Spinal cord (tissue), 9 donors: ENCODE measurements at regions not wholly inside any gene's neighbourhood (a gene's known extent, or its start where the extent isn't known, plus 50 kb on each side); places are given as distances from the start of the nearest gene placed in this dataset.

ENCODE experiments used
- DNase-seq, 6 donors: peaks; one replicate each; pipeline versions ENCODE4 v3.0.0 to v3.0.0-alpha.2; 2013 to 2015; ENCODE audit warnings: low spot score in 6 of 6, low read depth in 4 of 6
- H3K27ac ChIP-seq: one replicate; pipeline ENCODE4 v1.5.1; 2013; ENCODE audit warnings: low read depth, low read length, control low read depth
- H3K27me3 ChIP-seq: one replicate; pipeline ENCODE4 v1.6.1; 2013; ENCODE audit warnings: low read length; ENCODE audit not compliant: control insufficient read depth, insufficient read depth
- H3K36me3 ChIP-seq: one replicate; pipeline ENCODE4 v1.6.1; 2013; ENCODE audit warnings: low read length; ENCODE audit not compliant: control insufficient read depth, insufficient read depth
- H3K4me1 ChIP-seq: one replicate; pipeline ENCODE4 v1.6.1; 2013; ENCODE audit warnings: low read length; ENCODE audit not compliant: control insufficient read depth, insufficient read depth
- H3K4me3 ChIP-seq: one replicate; pipeline ENCODE4 v1.5.1; 2013; ENCODE audit warnings: low read depth, low read length, control low read depth
- H3K9me3 ChIP-seq: one replicate; pipeline ENCODE4 v1.6.1; 2013; ENCODE audit warnings: low read length; ENCODE audit not compliant: control insufficient read depth, insufficient read depth
- WGBS: methylation state at CpG from one replicate; pipeline ENCODE4 v1.1.5; 2013; ENCODE audit warnings: missing lambda C conversion rate; ENCODE audit not compliant: insufficient coverage; 5-methylcytosine and 5-hydroxymethylcytosine counted together
- donor health status: healthy.

DNA sequence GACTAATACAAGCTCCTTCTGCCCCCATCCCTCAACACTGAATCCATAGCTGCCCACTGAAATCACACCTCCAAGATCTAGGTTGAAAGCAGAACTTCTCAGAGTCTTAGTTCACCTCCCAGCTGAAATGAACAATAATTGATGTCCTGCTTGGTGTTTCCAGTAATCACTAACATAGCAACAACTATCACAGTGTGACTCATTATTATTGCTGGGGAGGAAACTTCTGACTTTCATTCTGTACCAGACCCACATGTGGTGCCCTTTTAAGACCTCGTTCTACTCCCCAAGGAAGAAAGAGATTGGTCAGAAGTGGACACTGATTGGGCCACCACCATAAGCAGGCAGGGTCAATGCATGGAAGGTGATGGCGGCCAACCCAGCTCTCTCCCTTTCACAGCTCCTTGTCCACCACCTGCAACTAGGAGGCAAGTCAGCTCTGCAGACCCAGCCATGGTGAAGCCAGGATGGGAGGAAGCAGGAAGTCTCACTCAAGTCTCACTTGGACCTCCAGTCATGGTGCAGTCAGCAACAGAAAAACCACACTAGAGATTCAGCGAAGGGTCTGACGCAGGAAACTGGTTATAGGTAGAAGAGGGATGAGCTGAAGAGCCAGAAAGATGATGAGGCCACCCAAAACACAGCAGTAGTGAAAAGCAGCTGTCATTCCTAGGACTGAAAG is 720.2 kb downstream of the PTPRU start:
- no peak overlapping the region for H3K4me3 ChIP-seq
- WGBS = 91% methylated on average over 3 of the region's 4 CpGs
- H3K36me3 ChIP-seq = no peaks in the 10 kb centered on the region
- H3K27ac ChIP-seq = no peak overlapping the region
- H3K4me1 ChIP-seq = peaks cover 20% of the 10 kb centered on the region
- DNase-seq = no peak
- H3K9me3 ChIP-seq = no peaks in the 10 kb centered on the region
- no peaks in the 10 kb centered on the region for H3K27me3 ChIP-seq

DNA sequence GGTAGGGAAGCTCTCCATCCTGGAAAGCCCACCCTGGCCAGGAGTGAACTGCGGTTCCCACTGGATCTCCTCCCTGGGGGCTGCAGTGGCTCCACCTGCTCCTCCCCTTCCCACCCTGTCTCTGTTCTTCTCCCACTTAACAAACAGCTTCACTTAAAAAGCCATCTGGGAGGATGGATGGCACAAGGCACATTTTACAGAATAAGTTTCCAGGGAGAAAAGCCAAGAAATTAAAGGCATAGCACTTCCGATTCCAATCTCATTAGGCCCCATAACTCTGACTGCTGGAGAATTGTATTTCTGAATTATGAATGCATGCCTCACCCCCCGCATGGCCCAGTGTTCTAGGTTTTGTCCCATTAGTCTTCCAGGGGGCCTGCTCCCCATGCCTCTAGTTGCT is 718.3 kb downstream of the PTPRU start:
- H3K27me3 ChIP-seq = no peaks in the 10 kb centered on the region

DNA sequence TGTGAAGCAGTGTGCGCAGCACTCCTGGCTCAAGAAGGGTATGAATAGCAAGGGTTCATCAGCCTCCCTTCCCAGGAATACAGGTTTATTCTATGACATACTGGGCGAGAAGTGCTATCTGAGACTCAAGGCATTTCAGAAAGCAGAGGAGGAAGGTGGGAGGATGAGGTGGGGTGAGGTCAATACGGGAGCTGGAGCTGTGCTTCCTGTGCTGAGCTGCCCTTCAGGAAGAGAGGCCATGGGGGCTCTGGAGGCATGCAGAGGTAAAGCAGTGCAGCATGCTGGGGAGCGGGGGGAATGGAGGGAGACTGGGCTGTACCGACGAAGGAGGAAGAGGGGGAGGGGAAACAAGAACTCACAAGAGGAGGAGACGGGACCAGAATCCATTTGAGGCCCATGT is 717.6 kb downstream of the PTPRU start:
- Histone ChIP-seq H3K9me3 (no peaks in the 10 kb centered on the region), H3K36me3 (no peaks in the 10 kb centered on the region), H3K4me3 (no peak overlapping the region), H3K27ac (no peak overlapping the region), H3K4me1 (peaks cover 4% of the 10 kb centered on the region), H3K27me3 (no peaks in the 10 kb centered on the region)
- DNase-seq = no peak
- whole genome bisulfite sequencing = 58% methylated on average over 6 of the region's 7 CpGs

More for the DNA sequence above, 718.3 kb downstream of the PTPRU start:
- no peaks in the 10 kb centered on the region for H3K36me3 ChIP-seq
- H3K4me3 ChIP-seq = no peak overlapping the region
- peak in 2 of 6 donors; percentile 35 to 67 for DNase-seq
- 56% methylated on average over 2 of the region's 3 CpGs for WGBS
- peaks cover 4% of the 10 kb centered on the region for H3K4me1 ChIP-seq
- H3K9me3 ChIP-seq = no peaks in the 10 kb centered on the region
- no peak overlapping the region for H3K27ac ChIP-seq

DNA sequence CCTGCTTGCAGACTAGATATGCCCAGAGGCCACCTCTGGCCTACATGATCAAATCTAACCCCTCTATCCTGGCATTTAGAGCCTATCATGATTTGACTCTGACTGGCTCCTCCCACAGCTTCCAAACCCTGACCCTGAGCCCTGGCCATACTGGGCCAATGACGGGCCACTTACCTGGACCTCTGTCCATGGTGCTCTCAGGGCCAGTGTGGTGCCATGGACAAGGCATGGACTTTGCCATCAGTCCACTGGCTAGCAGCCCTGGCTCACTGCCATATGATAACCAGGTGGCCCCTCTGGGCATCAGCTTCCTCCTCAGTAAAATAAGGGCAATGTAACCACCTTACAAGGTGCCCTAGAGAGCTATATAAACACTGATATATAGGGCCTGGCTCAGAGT is 713.4 kb downstream of the PTPRU start:
- H3K9me3 ChIP-seq = no peaks in the 10 kb centered on the region
- H3K27me3 ChIP-seq = no peaks in the 10 kb centered on the region
- H3K4me1 ChIP-seq = peaks cover 6% of the 10 kb centered on the region
- H3K4me3 ChIP-seq = no peak overlapping the region
- H3K27ac ChIP-seq = no peak overlapping the region
- no peaks in the 10 kb centered on the region for H3K36me3 ChIP-seq
- 50% methylated on average over 1 of the region's 1 CpG for WGBS
- no peak for DNase-seq

DNA sequence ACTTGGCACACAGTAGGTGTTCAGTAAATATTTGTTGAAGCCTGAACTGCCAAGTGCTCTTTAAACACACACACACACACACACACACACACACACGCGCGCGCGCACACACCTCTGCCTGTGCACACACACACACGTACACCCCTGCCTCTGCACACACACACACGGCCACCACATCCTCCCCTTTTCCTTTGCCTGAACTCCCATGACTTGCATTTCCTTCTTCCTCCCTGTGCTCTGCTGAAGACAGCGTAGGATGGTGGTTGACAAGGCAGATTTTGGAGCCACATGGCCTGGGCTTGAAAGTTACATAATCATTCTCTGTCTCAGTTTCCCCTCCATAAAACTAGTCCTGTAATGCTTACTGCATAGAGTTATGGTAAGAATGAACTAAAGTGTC is 712.3 kb downstream of the PTPRU start:
- Histone ChIP-seq H3K4me3 (no peak overlapping the region), H3K27ac (no peak overlapping the region), H3K9me3 (no peaks in the 10 kb centered on the region), H3K27me3 (no peaks in the 10 kb centered on the region), H3K36me3 (no peaks in the 10 kb centered on the region), H3K4me1 (peaks cover 4% of the 10 kb centered on the region)
- DNase-seq = no peak
- no CpG with 5 or more reads among the region's 8 CpGs for WGBS

DNA sequence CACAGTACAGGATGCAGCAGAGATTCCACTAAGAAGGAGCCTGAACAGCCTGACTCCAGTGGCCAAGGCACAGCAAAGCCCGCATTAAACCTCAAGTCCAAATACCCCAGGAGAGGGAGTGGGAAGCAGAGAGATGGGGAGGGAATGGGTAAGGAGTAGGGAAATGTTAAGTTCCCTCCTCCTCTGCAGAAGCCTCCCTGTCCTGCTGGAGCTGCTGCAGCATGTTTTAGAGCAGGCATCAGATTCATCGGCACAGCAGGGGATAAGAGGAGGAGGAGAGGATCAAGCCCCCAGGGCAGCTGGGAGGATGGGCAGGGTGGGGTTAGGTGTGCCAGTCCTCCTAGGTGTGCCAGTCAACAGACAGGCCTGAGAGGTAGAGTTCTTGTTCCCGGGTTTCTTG is 709.7 kb downstream of the PTPRU start:
- 70% methylated on average over 2 of the region's 3 CpGs for WGBS
- H3K27me3 ChIP-seq = no peaks in the 10 kb centered on the region
- H3K36me3 ChIP-seq = no peaks in the 10 kb centered on the region
- no peaks in the 10 kb centered on the region for H3K9me3 ChIP-seq
- peaks cover 6% of the 10 kb centered on the region for H3K4me1 ChIP-seq
- DNase-seq = no peak
- H3K4me3 ChIP-seq = no peak overlapping the region
- no peak overlapping the region for H3K27ac ChIP-seq

DNA sequence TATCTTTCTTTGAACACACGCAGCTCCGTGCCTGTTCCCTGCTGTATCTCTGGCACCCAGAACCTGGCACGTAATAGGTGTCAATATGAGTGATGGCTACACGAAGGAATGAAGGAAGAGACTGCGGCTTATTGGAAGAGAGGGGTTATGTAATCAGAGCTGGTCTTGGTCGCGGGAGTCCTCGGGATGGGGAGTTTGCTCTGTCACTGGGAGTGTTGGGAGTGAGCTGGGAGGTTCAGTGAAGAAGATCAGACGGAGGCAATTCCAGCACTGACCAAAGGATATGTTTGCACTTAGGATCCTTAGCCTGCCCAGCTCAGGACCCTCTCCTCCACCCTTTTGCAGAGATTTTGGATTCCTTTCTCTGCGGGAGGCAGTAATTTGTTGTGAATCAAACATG is 709.1 kb downstream of the PTPRU start:
- Histone ChIP-seq H3K27ac (no peak overlapping the region), H3K27me3 (no peaks in the 10 kb centered on the region), H3K4me1 (peaks cover 11% of the 10 kb centered on the region), H3K9me3 (no peaks in the 10 kb centered on the region), H3K36me3 (no peaks in the 10 kb centered on the region), H3K4me3 (no peak overlapping the region)
- peak in 1 of 6 donors; percentile 26 for DNase-seq
- WGBS = 34% methylated on average over 6 of the region's 10 CpGs

DNA sequence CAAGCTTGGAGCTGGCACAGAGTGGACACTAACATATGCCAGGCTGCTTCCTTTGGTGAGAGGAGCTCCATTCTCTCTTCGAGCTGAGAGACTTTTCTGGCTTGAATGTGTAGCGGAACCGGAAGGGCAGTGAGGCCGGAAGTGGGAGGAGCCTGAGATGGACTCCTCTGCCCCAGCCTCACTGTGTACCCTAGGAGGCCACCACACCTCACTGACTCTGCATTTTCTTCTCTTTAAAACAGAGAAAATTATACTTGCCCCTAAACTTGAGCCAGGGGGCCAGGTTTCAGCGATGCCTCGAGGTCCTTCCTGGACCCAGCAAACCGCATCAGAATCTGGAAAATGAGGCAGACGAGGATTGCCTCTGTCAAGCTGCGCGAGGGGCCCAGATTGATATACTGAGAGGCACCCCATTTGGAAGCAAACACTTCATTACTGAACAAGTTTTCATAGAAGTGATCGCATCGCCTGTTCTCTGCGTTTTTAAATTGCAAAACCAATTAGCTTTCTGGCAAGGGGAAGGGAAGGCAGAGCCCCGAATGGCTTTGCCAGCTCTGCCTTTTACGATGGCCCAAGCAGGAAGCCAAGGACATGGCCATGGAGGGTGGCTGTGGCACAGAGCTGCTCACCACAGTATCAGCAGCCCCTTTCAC is 708.1 kb downstream of the PTPRU start:
- no peaks in the 10 kb centered on the region for H3K9me3 ChIP-seq
- 60% methylated on average over 14 of the region's 15 CpGs for WGBS
- no peak overlapping the region for H3K4me3 ChIP-seq
- no peaks in the 10 kb centered on the region for H3K27me3 ChIP-seq
- DNase-seq = peak in 2 of 6 donors; percentile 17 to 41
- no peaks in the 10 kb centered on the region for H3K36me3 ChIP-seq
- no peak overlapping the region for H3K27ac ChIP-seq
- peaks cover 11% of the 10 kb centered on the region for H3K4me1 ChIP-seq

DNA sequence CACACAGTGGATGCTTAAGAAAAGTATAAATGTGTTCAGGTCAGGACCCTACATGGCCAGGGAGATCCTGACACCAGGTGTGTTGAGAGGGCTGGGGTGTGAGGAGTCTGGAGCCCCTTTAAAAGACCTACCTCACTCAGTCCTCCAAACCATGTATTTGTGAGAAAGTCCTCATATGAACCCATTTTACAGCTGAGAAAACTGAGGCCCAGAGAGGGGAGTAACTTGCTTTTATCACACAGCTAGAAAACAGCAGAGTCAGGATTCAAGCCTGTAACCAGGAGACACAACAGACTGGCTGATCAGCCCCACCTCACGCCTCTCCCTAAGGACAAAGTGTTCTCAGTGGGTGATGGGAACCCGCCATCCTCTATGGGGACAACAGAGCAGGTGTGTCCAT is 706.7 kb downstream of the PTPRU start:
- peaks cover 11% of the 10 kb centered on the region for H3K4me1 ChIP-seq

DNA sequence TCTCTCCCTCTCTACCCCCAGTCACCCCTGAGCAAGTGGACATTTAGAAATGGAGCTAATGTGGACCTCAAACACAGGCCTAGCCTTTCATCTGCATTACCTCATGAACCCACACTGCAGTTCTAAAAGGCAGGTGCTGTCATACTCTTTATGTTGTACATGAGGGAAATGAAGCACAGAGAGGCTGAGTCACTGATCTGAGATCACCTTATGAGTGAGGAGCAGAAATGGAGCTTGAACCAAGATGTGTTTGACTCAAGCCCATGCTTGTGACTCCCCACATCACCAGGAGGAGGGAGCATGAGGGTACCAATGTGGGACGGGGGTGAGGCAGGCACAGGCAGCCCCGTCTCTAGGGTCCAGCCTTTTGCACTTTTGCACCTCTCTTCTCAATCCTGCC is 702.8 kb downstream of the PTPRU start:
- 94% methylated on average over 2 of the region's 2 CpGs for whole genome bisulfite sequencing
- Histone ChIP-seq H3K27ac (no peak overlapping the region), H3K27me3 (no peaks in the 10 kb centered on the region), H3K4me3 (no peak overlapping the region), H3K9me3 (no peaks in the 10 kb centered on the region), H3K4me1 (peaks cover 16% of the 10 kb centered on the region), H3K36me3 (no peaks in the 10 kb centered on the region)
- DNase-seq = no peak

More for the DNA sequence above, 706.7 kb downstream of the PTPRU start:
- Histone ChIP-seq H3K27ac (no peak overlapping the region), H3K9me3 (no peaks in the 10 kb centered on the region), H3K27me3 (no peaks in the 10 kb centered on the region), H3K36me3 (no peaks in the 10 kb centered on the region), H3K4me3 (no peak overlapping the region)
- no peak for DNase-seq
- 100% methylated on average over 1 of the region's 2 CpGs for WGBS
